Parathyroid adenoma (tissue), 2 donors: ENCODE measurements at regions not wholly inside any gene's neighbourhood (a gene's known extent, or its start where the extent isn't known, plus 50 kb on each side); places are given as distances from the start of the nearest gene placed in this dataset.

Experiments
- H2AFZ ChIP-seq: fragments of 300-600 bp; sonication (generic); one replicate; pipeline ENCODE4 v1.7.0; 2017; ENCODE audit warnings: antibody characterized with exemption, mild to moderate bottlenecking
- H3K27ac ChIP-seq: fragments of 300-600 bp; sonication (generic); one replicate; pipeline ENCODE4 v1.7.0; 2017
- H3K27me3 ChIP-seq: fragments of 300-600 bp; sonication (generic); one replicate; pipeline ENCODE4 v1.7.0; 2017; ENCODE audit warnings: low read length; ENCODE audit not compliant: control insufficient read depth, insufficient read depth
- H3K36me3 ChIP-seq: fragments of 300-600 bp; sonication (generic); one replicate; pipeline ENCODE4 v1.7.0; 2017; ENCODE audit warnings: low read length; ENCODE audit not compliant: control insufficient read depth, insufficient read depth
- H3K4me1 ChIP-seq: fragments of 300-600 bp; sonication (generic); one replicate; pipeline ENCODE4 v1.7.0; 2017; ENCODE audit warnings: control low read depth
- H3K4me2 ChIP-seq: fragments of 300-600 bp; sonication (generic); one replicate; pipeline ENCODE4 v1.7.0; 2017; ENCODE audit warnings: low read length
- H3K4me3 ChIP-seq: fragments of 300-600 bp; sonication (generic); one replicate; pipeline ENCODE4 v1.7.0; 2017; ENCODE audit warnings: low read depth, low read length
- H3K79me2 ChIP-seq: fragments of 300-600 bp; sonication (generic); one replicate; pipeline ENCODE4 v1.7.0; 2017; ENCODE audit warnings: control low read depth
- H3K9ac ChIP-seq: fragments of 300-600 bp; sonication (generic); one replicate; pipeline ENCODE4 v1.7.0; 2017; ENCODE audit warnings: mild to moderate bottlenecking
- H3K9me3 ChIP-seq: fragments of 300-600 bp; sonication (generic); one replicate; pipeline ENCODE4 v1.7.0; 2017; ENCODE audit warnings: low read length; ENCODE audit not compliant: control insufficient read depth
- CTCF ChIP-seq: fragments of 300-600 bp; sonication (generic); IDR thresholded peaks from one replicate; pipeline ENCODE4 v1.7.0; 2017; ENCODE audit warnings: antibody characterized with exemption, mild to moderate bottlenecking
- donor health status: primary hyperparathyroidism.

GRCh38 chrX:39437670-39438441, 636.6 kb downstream of the MID1IP1 start:
- no peak for TF ChIP-seq CTCF
- no peak overlapping the region for H3K27ac ChIP-seq
- no peak overlapping the region for H3K9ac ChIP-seq
- no peaks in the 10 kb centered on the region for H3K4me1 ChIP-seq
- no peak overlapping the region for H2AFZ ChIP-seq
- no peaks in the 10 kb centered on the region for H3K79me2 ChIP-seq
- no peaks in the 10 kb centered on the region for H3K27me3 ChIP-seq
- no peak overlapping the region for H3K4me2 ChIP-seq
- H3K4me3 ChIP-seq: no peak overlapping the region
- H3K9me3 ChIP-seq: no peaks in the 10 kb centered on the region
- H3K36me3 ChIP-seq: no peaks in the 10 kb centered on the region

- no peak overlapping the region for H3K27ac ChIP-seq
- H2AFZ ChIP-seq: no peak overlapping the region
- no peaks in the 10 kb centered on the region for H3K27me3 ChIP-seq
- no peak overlapping the region for H3K4me3 ChIP-seq
- no peak overlapping the region for H3K9ac ChIP-seq
- no peaks in the 10 kb centered on the region for H3K9me3 ChIP-seq
- no peaks in the 10 kb centered on the region for H3K79me2 ChIP-seq
- no peaks in the 10 kb centered on the region for H3K36me3 ChIP-seq
- no peaks in the 10 kb centered on the region for H3K4me1 ChIP-seq
- TF ChIP-seq CTCF: no peak
- no peak overlapping the region for H3K4me2 ChIP-seq
Observed at GRCh38 chrX:39438603-39439602, 637.6 kb downstream of the MID1IP1 start.

GRCh38 chrX:39439906-39440798, 638.9 kb downstream of the MID1IP1 start:
- no peak for TF ChIP-seq CTCF
- Histone ChIP-seq H3K27ac (no peak overlapping the region), H3K79me2 (no peaks in the 10 kb centered on the region), H3K4me3 (no peak overlapping the region), H3K27me3 (no peaks in the 10 kb centered on the region), H3K4me1 (no peaks in the 10 kb centered on the region), H3K9me3 (no peaks in the 10 kb centered on the region), H3K4me2 (no peak overlapping the region), H3K9ac (no peak overlapping the region), H2AFZ (no peak overlapping the region), H3K36me3 (no peaks in the 10 kb centered on the region)

- H3K4me1 ChIP-seq: no peaks in the 10 kb centered on the region
- no peak overlapping the region for H2AFZ ChIP-seq
- H3K27ac ChIP-seq: no peak overlapping the region
- H3K4me2 ChIP-seq: no peak overlapping the region
- H3K4me3 ChIP-seq: no peak overlapping the region
- no peak overlapping the region for H3K9ac ChIP-seq
- H3K79me2 ChIP-seq: no peaks in the 10 kb centered on the region
- no peaks in the 10 kb centered on the region for H3K27me3 ChIP-seq
- no peaks in the 10 kb centered on the region for H3K9me3 ChIP-seq
- TF ChIP-seq CTCF: no peak
- no peaks in the 10 kb centered on the region for H3K36me3 ChIP-seq
Observed at GRCh38 chrX:39440799-39441284, 639.6 kb downstream of the MID1IP1 start.
